Astrocyte (in vitro differentiated cells and primary cell): ENCODE measurements at regions not wholly inside any gene's neighbourhood (a gene's known extent, or its start where the extent isn't known, plus 50 kb on each side); places are given as distances from the start of the nearest gene placed in this dataset.

Experiments used
- DNase-seq: peaks from one replicate; pipeline ENCODE4 v3.0.0-alpha.2; 2010; ENCODE audit warnings: low read depth
- FAIRE-seq: peaks from 2 replicates; lab custom pipeline; 2011; peaks lifted over from hg19 to GRCh38; lab: Jason Lieb, UNC
- H2AFZ ChIP-seq: 2 replicates; pipeline ENCODE4 v1.6.0; 2012; ENCODE audit warnings: low read depth, low read length, inconsistent platforms
- H3K27ac ChIP-seq: 2 replicates; pipeline ENCODE4 v1.5.1; 2011; ENCODE audit warnings: low read depth, low read length, inconsistent platforms
- H3K27me3 ChIP-seq: 2 replicates; pipeline ENCODE4 v1.6.0; 2011; ENCODE audit warnings: low read length, inconsistent platforms; ENCODE audit not compliant: insufficient read depth
- H3K36me3 ChIP-seq: 2 replicates; pipeline ENCODE4 v1.5.1; 2011; ENCODE audit warnings: low read length, inconsistent platforms; ENCODE audit not compliant: insufficient read depth
- H3K4me1 ChIP-seq: 2 replicates; pipeline ENCODE4 v1.5.1; 2011; ENCODE audit warnings: low read length, inconsistent platforms; ENCODE audit not compliant: insufficient read depth
- H3K4me2 ChIP-seq: 2 replicates; pipeline ENCODE4 v1.6.0; 2012; ENCODE audit warnings: low read length, inconsistent platforms
- H3K4me3 ChIP-seq: 2 replicates; pipeline ENCODE4 v1.5.1; 2011; ENCODE audit warnings: low read depth, mild to moderate bottlenecking, low read length, inconsistent platforms; ENCODE audit not compliant: insufficient read depth
- H3K79me2 ChIP-seq: 2 replicates; pipeline ENCODE4 v1.6.0; 2012; ENCODE audit warnings: mild to moderate bottlenecking, low read length, inconsistent platforms; ENCODE audit not compliant: insufficient read depth
- H3K9ac ChIP-seq: 2 replicates; pipeline ENCODE4 v1.6.0; 2012; ENCODE audit warnings: mild to moderate bottlenecking, low read length, inconsistent platforms
- H3K9me3 ChIP-seq: 2 replicates; pipeline ENCODE4 v1.5.1; 2012; ENCODE audit warnings: low read depth, mild to moderate bottlenecking, low read length, inconsistent platforms; ENCODE audit not compliant: insufficient read depth
- H4K20me1 ChIP-seq: 2 replicates; pipeline ENCODE4 v1.6.0; 2012; ENCODE audit warnings: low read length, inconsistent platforms; ENCODE audit not compliant: insufficient read depth
- H3K27ac Mint-ChIP-seq: one replicate; pipeline ENCODE4 v1.8.0; 2021; ENCODE audit warnings: mild to moderate bottlenecking, mixed read lengths; ENCODE audit not compliant: unreplicated experiment
- H3K27me3 Mint-ChIP-seq: one replicate; pipeline ENCODE4 v1.8.0; 2021; ENCODE audit warnings: low read depth, mixed read lengths; ENCODE audit not compliant: unreplicated experiment
- H3K36me3 Mint-ChIP-seq: one replicate; pipeline ENCODE4 v1.8.0; 2021; ENCODE audit warnings: low read depth, mixed read lengths; ENCODE audit not compliant: unreplicated experiment
- H3K4me1 Mint-ChIP-seq: one replicate; pipeline ENCODE4 v1.8.0; 2021; ENCODE audit warnings: low read depth, mixed read lengths; ENCODE audit not compliant: unreplicated experiment
- H3K4me3 Mint-ChIP-seq: one replicate; pipeline ENCODE4 v1.8.0; 2021; ENCODE audit warnings: mild to moderate bottlenecking, moderate library complexity, mixed read lengths; ENCODE audit not compliant: unreplicated experiment
- H3K9me3 Mint-ChIP-seq: one replicate; pipeline ENCODE4 v1.8.0; 2021; ENCODE audit warnings: mild to moderate bottlenecking, mixed read lengths; ENCODE audit not compliant: unreplicated experiment
- EZH2 ChIP-seq: IDR thresholded peaks from 2 replicates; pipeline ENCODE4 v1.6.1; 2012; ENCODE audit warnings: mild to moderate bottlenecking, low read length, inconsistent platforms; ENCODE audit not compliant: insufficient read depth
- TF ChIP-seq, protein P1 (sequence below): IDR thresholded peaks from 2 replicates; pipeline ENCODE4 v1.5.1; 2011; ENCODE audit warnings: low read depth, mild to moderate bottlenecking, inconsistent platforms, low read length, moderate library complexity; ENCODE audit not compliant: insufficient read depth

DNA sequence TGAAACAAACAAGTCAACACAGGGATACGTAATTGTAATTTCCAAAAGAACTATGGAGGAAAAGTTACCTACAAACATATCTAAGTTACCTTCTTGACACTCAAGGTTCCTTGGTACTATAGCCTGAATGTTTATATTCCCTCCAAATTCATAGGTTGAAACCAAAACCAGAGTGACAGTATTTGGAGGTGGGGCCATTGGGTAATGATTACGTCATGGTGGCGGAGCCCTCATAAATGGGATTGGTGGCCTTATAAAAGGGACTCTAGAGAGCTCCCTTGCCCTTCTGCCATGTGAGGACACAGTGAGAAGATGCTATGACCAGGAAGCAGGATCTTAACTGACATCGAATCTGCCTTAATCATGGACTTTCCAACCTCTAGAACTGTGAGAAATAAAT lies 87.3 kb downstream of the PMAIP1 start:
- no peaks in the 10 kb centered on the region for H4K20me1 ChIP-seq
- Mint-ChIP-seq H3K4me1 (no peaks in the 10 kb centered on the region), H3K9me3 (no peaks in the 10 kb centered on the region), H3K27ac (no peak overlapping the region), H3K36me3 (no peaks in the 10 kb centered on the region), H3K27me3 (peaks cover 2% of the 10 kb centered on the region), H3K4me3 (no peak overlapping the region)
- no peaks in the 10 kb centered on the region for H3K79me2 ChIP-seq
- no peak overlapping the region for H3K27ac ChIP-seq
- H3K4me1 ChIP-seq, result no peaks in the 10 kb centered on the region
- no peak overlapping the region for H3K4me3 ChIP-seq
- no peak for FAIRE-seq
- H3K27me3 ChIP-seq, result peaks cover 3% of the 10 kb centered on the region
- no peaks in the 10 kb centered on the region for H3K9me3 ChIP-seq
- no peak overlapping the region for H2AFZ ChIP-seq
- no peak overlapping the region for H3K4me2 ChIP-seq
- TF ChIP-seq, protein P1, sequence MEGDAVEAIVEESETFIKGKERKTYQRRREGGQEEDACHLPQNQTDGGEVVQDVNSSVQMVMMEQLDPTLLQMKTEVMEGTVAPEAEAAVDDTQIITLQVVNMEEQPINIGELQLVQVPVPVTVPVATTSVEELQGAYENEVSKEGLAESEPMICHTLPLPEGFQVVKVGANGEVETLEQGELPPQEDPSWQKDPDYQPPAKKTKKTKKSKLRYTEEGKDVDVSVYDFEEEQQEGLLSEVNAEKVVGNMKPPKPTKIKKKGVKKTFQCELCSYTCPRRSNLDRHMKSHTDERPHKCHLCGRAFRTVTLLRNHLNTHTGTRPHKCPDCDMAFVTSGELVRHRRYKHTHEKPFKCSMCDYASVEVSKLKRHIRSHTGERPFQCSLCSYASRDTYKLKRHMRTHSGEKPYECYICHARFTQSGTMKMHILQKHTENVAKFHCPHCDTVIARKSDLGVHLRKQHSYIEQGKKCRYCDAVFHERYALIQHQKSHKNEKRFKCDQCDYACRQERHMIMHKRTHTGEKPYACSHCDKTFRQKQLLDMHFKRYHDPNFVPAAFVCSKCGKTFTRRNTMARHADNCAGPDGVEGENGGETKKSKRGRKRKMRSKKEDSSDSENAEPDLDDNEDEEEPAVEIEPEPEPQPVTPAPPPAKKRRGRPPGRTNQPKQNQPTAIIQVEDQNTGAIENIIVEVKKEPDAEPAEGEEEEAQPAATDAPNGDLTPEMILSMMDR, result no peak
- TF ChIP-seq EZH2, result no peak
- no peak for DNase-seq
- no peaks in the 10 kb centered on the region for H3K36me3 ChIP-seq
- no peak overlapping the region for H3K9ac ChIP-seq

DNA sequence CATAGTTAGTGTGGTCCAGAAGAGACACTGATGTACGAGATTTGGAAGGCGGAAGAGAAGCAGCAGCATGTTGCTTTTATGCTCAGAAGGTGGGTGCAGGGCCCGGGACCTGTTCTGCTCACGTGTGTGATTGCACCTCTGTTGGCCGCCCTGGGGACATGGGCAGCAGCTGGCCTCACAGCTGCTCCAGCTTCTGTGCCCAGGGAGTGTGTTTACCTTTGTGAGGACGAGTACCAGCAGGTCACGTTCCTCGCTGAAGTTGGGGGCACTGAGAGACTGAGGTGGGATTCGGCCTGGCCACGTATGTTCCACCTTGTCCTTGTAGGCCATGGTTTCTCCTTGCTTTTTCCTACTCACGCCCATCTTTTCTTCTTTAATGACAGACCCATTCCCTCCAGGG lies 86.3 kb downstream of the PMAIP1 start:
- Histone ChIP-seq H3K79me2 (no peaks in the 10 kb centered on the region), H3K4me1 (no peaks in the 10 kb centered on the region), H3K4me3 (no peak overlapping the region), H2AFZ (no peak overlapping the region), H3K36me3 (no peaks in the 10 kb centered on the region), H4K20me1 (no peaks in the 10 kb centered on the region), H3K4me2 (no peak overlapping the region), H3K9ac (no peak overlapping the region), H3K27me3 (no peaks in the 10 kb centered on the region), H3K9me3 (no peaks in the 10 kb centered on the region), H3K27ac (no peak overlapping the region)
- H3K9me3 Mint-ChIP-seq, result no peaks in the 10 kb centered on the region
- DNase-seq (no peak), FAIRE-seq (no peak)
- H3K4me3 Mint-ChIP-seq, result no peak overlapping the region
- no peaks in the 10 kb centered on the region for H3K36me3 Mint-ChIP-seq
- no peaks in the 10 kb centered on the region for H3K4me1 Mint-ChIP-seq
- TF ChIP-seq, protein P1, result no peak
- no peak for TF ChIP-seq EZH2
- peaks cover 2% of the 10 kb centered on the region for H3K27me3 Mint-ChIP-seq
- no peak overlapping the region for H3K27ac Mint-ChIP-seq

GRCh38 chr18:59985289-59985688 lies 85.5 kb downstream of the PMAIP1 start:
- H3K4me3 ChIP-seq, result no peak overlapping the region
- no peaks in the 10 kb centered on the region for H3K9me3 ChIP-seq
- H3K27ac ChIP-seq, result no peak overlapping the region
- FAIRE-seq (no peak), DNase-seq (no peak)
- no peaks in the 10 kb centered on the region for H3K79me2 ChIP-seq
- H4K20me1 ChIP-seq, result no peaks in the 10 kb centered on the region
- no peak overlapping the region for H3K4me2 ChIP-seq
- Mint-ChIP-seq H3K27ac (no peak overlapping the region), H3K36me3 (no peaks in the 10 kb centered on the region), H3K4me3 (no peak overlapping the region), H3K4me1 (no peaks in the 10 kb centered on the region), H3K9me3 (no peaks in the 10 kb centered on the region), H3K27me3 (no peaks in the 10 kb centered on the region)
- H3K4me1 ChIP-seq, result no peaks in the 10 kb centered on the region
- no peak overlapping the region for H2AFZ ChIP-seq
- no peaks in the 10 kb centered on the region for H3K27me3 ChIP-seq
- TF ChIP-seq, protein P1, result no peak
- TF ChIP-seq EZH2, result no peak
- H3K36me3 ChIP-seq, result no peaks in the 10 kb centered on the region
- no peak overlapping the region for H3K9ac ChIP-seq
